Esophagus squamous epithelium (tissue), 5 donors: ENCODE measurements at regions not wholly inside any gene's neighbourhood (a gene's known extent, or its start where the extent isn't known, plus 50 kb on each side); places are given as distances from the start of the nearest gene placed in this dataset.
"Not testable (repeated sequence)": the region's sequence is repeated elsewhere in the genome, so short reads cannot be mapped to it uniquely, and the experiment has no call there.

ENCODE experiments used
- DNase-seq: peaks from one replicate; lab custom pipeline; 2025; lab: John Stamatoyannopoulos, UW
- H3K27ac ChIP-seq, 4 donors: fragments of 200-600 bp; sonication (generic); one replicate each; pipeline ENCODE4 v1.5.1; 2016 to 2019; ENCODE audit warnings: mild to moderate bottlenecking in 1 of 4
- H3K27me3 ChIP-seq, 4 donors: fragments of 200-600 bp; sonication (generic); 1 replicate in 3 of 4; 2 replicates in 1 of 4; pipeline versions ENCODE4 v1.5.1 to v1.6.0; 2017 to 2021; ENCODE audit warnings: antibody characterized with exemption in 1 of 4
- H3K36me3 ChIP-seq, 3 donors: fragments of 200-600 bp; sonication (generic); one replicate each; pipeline ENCODE4 v1.5.1; 2016 to 2019
- H3K4me1 ChIP-seq, 3 donors: fragments of 200-600 bp; sonication (generic); one replicate each; pipeline ENCODE4 v1.5.1; 2017 to 2019
- H3K4me3 ChIP-seq, 4 donors: fragments of 200-600 bp; sonication (generic); 1 replicate in 3 of 4; 2 replicates in 1 of 4; pipeline ENCODE4 v1.5.1; 2016 to 2019; ENCODE audit warnings: mild to moderate bottlenecking in 2 of 4, moderate library complexity in 1 of 4
- H3K9me3 ChIP-seq, 3 donors: fragments of 200-600 bp; sonication (generic); one replicate each; pipeline ENCODE4 v1.5.1; 2016 to 2019
- POLR2A ChIP-seq, 4 donors: fragments of 450-650 bp; IDR thresholded peaks; one replicate each; pipeline ENCODE4 v1.6.1; 2017; ENCODE audit warnings: antibody characterized with exemption in 4 of 4, mild to moderate bottlenecking in 4 of 4, moderate library complexity in 3 of 4
- WGBS, 2 donors: methylation state at CpG; one replicate each; pipeline ENCODE4 v1.1.5; 2018; 5-methylcytosine and 5-hydroxymethylcytosine counted together
- intact Hi-C: fragments of 100-400 bp; cut with DNase I; formaldehyde crosslinking; loops from one replicate; pipeline ENCODE4 v1.15.0; 2022
- TF ChIP-seq, protein P1 (sequence below), 6 experiments: fragments of 450-650 bp in 4 of 6; fragments of 200-600 bp in 2 of 6; sonication (generic) in 2 of 6; IDR thresholded peaks; one replicate each; pipeline ENCODE4 v1.5.1; 2016 to 2019; ENCODE audit warnings: antibody characterized with exemption in 6 of 6, mild to moderate bottlenecking in 4 of 6, moderate library complexity in 4 of 6
- donor health status: DM: yes; HTN: yes; CAD: no.

DNA sequence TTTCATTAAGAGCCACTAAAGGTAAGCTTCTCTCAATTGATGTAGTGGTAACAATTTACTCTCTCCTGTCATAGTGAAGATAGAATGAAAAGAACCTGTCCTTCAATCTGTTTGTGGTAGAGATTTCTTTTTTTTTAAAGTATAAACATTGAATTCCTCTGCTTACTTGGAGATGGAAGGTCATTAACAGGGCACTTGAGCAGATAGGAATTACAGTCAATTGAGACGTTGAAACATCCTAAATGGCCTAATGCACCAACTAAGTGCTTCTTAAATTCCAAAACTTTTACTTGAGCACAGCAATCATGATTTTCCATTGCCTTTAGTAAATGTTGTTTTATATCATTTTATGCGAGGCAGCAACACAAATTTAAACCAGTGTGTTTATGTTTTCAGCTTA lies 241.4 kb downstream of the FOXG1 start:
- Histone ChIP-seq H3K36me3 (no peaks in the 10 kb centered on the region), H3K4me1 (no peaks in the 10 kb centered on the region), H3K27me3 (no peaks in the 10 kb centered on the region), H3K27ac (no peak overlapping the region), H3K4me3 (no peak overlapping the region), H3K9me3 (no peaks in the 10 kb centered on the region)
- TF ChIP-seq, protein P1, sequence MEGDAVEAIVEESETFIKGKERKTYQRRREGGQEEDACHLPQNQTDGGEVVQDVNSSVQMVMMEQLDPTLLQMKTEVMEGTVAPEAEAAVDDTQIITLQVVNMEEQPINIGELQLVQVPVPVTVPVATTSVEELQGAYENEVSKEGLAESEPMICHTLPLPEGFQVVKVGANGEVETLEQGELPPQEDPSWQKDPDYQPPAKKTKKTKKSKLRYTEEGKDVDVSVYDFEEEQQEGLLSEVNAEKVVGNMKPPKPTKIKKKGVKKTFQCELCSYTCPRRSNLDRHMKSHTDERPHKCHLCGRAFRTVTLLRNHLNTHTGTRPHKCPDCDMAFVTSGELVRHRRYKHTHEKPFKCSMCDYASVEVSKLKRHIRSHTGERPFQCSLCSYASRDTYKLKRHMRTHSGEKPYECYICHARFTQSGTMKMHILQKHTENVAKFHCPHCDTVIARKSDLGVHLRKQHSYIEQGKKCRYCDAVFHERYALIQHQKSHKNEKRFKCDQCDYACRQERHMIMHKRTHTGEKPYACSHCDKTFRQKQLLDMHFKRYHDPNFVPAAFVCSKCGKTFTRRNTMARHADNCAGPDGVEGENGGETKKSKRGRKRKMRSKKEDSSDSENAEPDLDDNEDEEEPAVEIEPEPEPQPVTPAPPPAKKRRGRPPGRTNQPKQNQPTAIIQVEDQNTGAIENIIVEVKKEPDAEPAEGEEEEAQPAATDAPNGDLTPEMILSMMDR (IDR thresholded peaks at IDR 0.05): no peak
- TF ChIP-seq POLR2A (IDR thresholded peaks at IDR 0.05): no peak
- WGBS, 2 donors: 26 to 42% methylated on average over 2 of the region's 2 CpGs
- no peak for DNase-seq
- intact Hi-C loops: no loop called here

DNA sequence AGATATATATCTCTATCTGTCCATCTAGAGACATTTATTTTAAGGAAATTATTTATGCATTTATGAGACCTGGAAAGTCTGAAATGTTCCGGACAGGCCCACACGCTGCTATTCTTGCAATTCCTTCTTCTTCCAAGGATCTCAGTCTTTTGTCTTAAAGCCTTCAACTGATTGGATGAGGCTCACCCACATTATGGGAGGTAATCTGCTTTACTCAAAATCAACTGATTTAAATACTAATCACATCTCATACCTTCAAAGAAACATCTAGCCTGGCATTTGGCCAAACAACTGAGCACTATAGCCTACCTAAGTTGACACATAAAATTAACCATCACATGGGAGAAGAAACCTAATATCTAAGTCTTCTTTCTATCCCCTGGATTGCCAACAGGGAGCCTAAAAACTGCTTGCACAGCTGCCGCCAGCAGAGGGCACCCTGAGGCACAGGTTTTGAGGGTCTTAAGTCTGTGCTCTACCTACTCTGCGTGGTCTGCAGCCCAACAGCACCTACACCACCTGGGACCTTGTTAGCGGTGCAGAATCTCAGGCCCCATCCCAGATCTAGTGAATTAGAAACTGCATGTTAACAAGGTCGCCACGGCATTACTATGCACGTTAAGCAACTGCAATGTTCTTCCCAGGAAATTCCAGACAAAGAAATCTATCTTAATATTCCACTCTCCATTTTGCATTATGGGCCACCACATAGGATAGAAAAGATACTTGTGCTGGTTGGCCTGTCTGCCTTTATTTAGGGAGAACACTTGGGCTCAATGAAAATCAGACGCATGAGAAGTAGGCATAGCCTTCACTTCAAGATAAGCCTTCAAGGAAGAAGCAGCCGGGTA lies 249.7 kb downstream of the FOXG1 start:
- Histone ChIP-seq H3K27ac (no peak overlapping the region), H3K4me3 (no peak overlapping the region), H3K4me1 (no peaks in the 10 kb centered on the region), H3K36me3 (no peaks in the 10 kb centered on the region), H3K27me3 (no peaks in the 10 kb centered on the region), H3K9me3 (no peaks in the 10 kb centered on the region)
- DNase-seq: no peak
- 48 to 51% methylated on average over 10 of the region's 10 CpGs for WGBS, 2 donors
- no peak for TF ChIP-seq POLR2A (IDR thresholded peaks at IDR 0.05)
- TF ChIP-seq, protein P1 (IDR thresholded peaks at IDR 0.05): peak in 2 of 6 experiments; percentile 15 to 21
- intact Hi-C loops: no loop called here

DNA sequence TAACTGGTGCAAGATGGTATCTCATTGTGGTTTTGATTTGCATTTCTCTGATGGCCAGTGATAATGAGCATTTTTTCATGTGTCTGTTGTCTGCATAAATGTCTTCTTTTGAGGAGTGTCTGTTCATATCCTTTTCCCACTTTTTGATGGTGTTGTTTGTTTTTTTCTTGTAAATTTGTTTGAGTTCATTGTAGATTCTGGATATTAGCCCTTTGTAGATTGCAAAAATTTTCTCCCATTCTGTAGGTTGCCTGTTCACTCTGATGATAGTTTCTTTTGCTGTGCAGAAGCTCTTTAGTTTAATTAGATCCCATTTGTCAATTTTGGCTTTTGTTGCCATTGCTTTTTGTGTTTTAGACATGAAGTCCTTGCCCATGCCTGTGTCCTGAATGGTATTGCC lies 256.9 kb downstream of the FOXG1 start:
- H3K9me3 ChIP-seq, H3K4me3 ChIP-seq, DNase-seq, intact Hi-C loops, H3K27me3 ChIP-seq, H3K36me3 ChIP-seq, H3K4me1 ChIP-seq, H3K27ac ChIP-seq: not testable (repeated sequence)

DNA sequence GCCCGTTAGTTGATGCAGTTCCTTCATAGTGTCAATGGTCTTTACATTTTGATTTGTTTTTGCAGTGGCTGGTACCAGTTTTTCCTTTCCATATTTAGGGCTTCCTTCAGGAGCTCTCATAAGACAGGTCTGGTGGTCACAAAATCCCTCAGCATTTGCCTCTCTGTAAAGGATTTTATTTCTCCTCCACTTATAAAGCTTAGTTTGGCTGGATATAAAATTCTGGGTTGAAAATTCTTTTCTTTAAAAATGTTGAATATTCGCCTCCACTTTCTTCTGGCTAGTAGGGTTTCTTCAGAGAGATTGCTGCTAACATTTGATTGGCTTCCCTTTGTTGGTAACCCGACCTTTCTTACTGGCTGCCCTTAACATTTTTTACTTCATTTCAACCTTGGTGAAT lies 260.9 kb downstream of the FOXG1 start:
- H3K4me1 ChIP-seq, intact Hi-C loops, H3K9me3 ChIP-seq, H3K36me3 ChIP-seq, DNase-seq, H3K27me3 ChIP-seq, H3K27ac ChIP-seq, H3K4me3 ChIP-seq: not testable (repeated sequence)
- 58 to 61% methylated on average over 3 of the region's 3 CpGs for WGBS, 2 donors

DNA sequence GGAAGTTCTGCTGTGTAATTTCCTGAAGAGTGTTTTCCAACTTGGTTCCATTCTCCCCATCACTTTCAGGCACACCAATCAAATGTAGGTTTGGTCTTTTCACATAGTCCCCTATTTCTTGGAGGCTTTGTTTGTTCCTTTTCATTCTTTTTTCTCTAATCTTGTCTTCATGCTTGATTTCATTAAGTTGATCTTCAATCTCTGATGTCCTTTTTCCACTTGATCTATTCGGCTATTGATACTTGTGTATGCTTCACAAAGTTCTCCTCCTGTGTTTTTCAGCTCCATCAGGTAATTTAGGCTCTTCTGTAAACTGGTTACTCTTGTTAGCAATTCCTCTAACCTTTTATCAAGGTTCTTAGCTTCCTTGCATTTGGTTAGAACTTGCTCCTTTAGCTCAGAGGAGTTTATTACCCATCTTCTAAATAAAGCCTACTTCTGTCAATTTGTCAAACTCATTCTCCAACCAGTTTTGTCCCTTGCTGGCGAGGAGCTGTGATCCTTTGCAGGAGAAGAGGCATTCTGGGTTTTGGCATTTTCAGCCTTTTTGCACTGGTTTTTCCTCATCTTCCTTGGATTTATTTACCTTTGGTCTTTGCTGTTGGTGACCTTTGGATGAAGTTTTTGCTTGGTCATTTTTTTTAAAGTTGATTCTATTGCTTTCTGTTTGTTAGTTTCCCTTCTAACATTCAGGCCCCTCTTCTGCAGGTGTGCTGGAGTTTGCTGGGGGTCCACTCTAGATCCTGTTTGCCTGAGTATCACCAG lies 261.5 kb downstream of the FOXG1 start:
- WGBS, 2 donors: 53 to 67% methylated on average over 2 of the region's 2 CpGs
- H3K36me3 ChIP-seq, H3K9me3 ChIP-seq, H3K27me3 ChIP-seq, intact Hi-C loops, H3K27ac ChIP-seq, H3K4me1 ChIP-seq, DNase-seq, H3K4me3 ChIP-seq: not testable (repeated sequence)

DNA sequence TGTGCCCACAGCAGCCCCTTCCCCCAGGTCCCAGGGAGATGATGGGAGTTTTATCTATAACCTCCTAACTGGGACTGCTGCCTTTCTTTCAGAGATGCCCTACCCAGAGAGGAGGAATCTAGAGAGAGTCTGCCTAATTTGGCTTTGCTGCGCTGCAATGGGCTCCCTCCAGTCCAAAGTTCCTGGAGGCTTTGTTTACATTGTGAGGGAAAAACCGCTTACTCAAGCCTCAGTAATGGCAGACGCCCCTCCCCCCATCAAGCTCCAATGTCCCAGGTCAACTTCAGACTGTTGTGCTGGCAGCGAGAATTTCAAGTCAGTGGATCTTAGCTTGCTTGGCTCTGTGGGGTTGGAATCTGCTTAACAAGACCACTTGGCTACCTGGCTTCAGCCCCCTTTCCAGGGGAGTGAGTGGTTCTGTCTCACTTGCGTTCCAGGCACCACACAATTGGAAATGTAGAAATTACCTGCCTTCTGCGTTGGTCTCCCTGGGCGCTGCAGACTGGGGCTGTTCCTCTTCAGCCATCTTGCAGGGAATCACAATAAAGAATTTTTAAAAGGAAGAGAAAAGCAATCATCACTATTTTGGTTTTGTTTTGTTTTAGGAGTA lies 262.5 kb downstream of the FOXG1 start:
- peaks cover 0 to 4% (median 0%) of the 10 kb centered on the region in 3 donors for H3K9me3 ChIP-seq
- WGBS, 2 donors: 60 to 62% methylated on average over 5 to 7 of the region's 7 CpGs
- intact Hi-C loops: no loop called here
- H3K27ac ChIP-seq: no peak overlapping the region
- no peaks in the 10 kb centered on the region for H3K27me3 ChIP-seq
- DNase-seq: no peak
- no peak for TF ChIP-seq POLR2A (IDR thresholded peaks at IDR 0.05)
- TF ChIP-seq, protein P1 (IDR thresholded peaks at IDR 0.05): no peak
- no peak overlapping the region for H3K4me3 ChIP-seq
- no peaks in the 10 kb centered on the region for H3K4me1 ChIP-seq
- no peaks in the 10 kb centered on the region for H3K36me3 ChIP-seq
